ENCODE measurements at regions not wholly inside any gene's neighbourhood (a gene's known extent, or its start where the extent isn't known, plus 50 kb on each side); places are given as distances from the start of the nearest gene placed in this dataset.

- TF ChIP-seq, protein P1, sequence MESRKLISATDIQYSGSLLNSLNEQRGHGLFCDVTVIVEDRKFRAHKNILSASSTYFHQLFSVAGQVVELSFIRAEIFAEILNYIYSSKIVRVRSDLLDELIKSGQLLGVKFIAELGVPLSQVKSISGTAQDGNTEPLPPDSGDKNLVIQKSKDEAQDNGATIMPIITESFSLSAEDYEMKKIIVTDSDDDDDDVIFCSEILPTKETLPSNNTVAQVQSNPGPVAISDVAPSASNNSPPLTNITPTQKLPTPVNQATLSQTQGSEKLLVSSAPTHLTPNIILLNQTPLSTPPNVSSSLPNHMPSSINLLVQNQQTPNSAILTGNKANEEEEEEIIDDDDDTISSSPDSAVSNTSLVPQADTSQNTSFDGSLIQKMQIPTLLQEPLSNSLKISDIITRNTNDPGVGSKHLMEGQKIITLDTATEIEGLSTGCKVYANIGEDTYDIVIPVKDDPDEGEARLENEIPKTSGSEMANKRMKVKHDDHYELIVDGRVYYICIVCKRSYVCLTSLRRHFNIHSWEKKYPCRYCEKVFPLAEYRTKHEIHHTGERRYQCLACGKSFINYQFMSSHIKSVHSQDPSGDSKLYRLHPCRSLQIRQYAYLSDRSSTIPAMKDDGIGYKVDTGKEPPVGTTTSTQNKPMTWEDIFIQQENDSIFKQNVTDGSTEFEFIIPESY (IDR thresholded peaks at IDR 0.05): no peak
- TF ChIP-seq EZH2 (IDR thresholded peaks at IDR 0.05; ENCODE audit: borderline replicate concordance, control insufficient read depth, low read depth, low read length) (no peak), SMC3 (IDR thresholded peaks at IDR 0.05; ENCODE audit: borderline replicate concordance, low read length) (no peak), CTCF (IDR thresholded peaks at IDR 0.05 in 2 of 3, conservative IDR thresholded peaks at IDR 0.05 in 1 of 3; ENCODE audit: control insufficient read depth in 2 of 3, extremely low read depth in 1 of 3, insufficient read depth in 1 of 3, low read depth in 3 of 3, low read length in 3 of 3) (no peak), MTA3 (IDR thresholded peaks at IDR 0.05; ENCODE audit: borderline replicate concordance, low read length) (no peak), MAX (IDR thresholded peaks at IDR 0.05; ENCODE audit: low read depth, low read length) (no peak), HDAC2 (IDR thresholded peaks at IDR 0.05) (no peak), SRF (IDR thresholded peaks at IDR 0.05; ENCODE audit: low read depth in 2 of 2, low read length in 2 of 2) (no peak), BHLHE40 (IDR thresholded peaks at IDR 0.05; ENCODE audit: borderline replicate concordance in 1 of 2, low read depth in 2 of 2, low read length in 1 of 2) (no peak)
These were observed 565.1 kb downstream of the ZNF385D start for GRCh38 chr3:21185816-21186314.
